ENCODE measurements at regions not wholly inside any gene's neighbourhood (a gene's known extent, or its start where the extent isn't known, plus 50 kb on each side); places are given as distances from the start of the nearest gene placed in this dataset.

- no peak overlapping the region for H3K4me3 ChIP-seq
- H3K4me1 ChIP-seq = no peaks in the 10 kb centered on the region
- no peaks in the 10 kb centered on the region for H3K9me3 ChIP-seq
- H3K27ac ChIP-seq = no peak overlapping the region
- H3K36me3 ChIP-seq = no peaks in the 10 kb centered on the region
- intact Hi-C loops (cut with DNase I; ENCODE audit: low total_unique reads) = no loop called here
- TF ChIP-seq POLR2A (IDR thresholded peaks at IDR 0.05) (no peak), CTCF (IDR thresholded peaks at IDR 0.05) (no peak)
- H3K27me3 ChIP-seq = no peaks in the 10 kb centered on the region
- DNase-seq = no peak
These were observed 252.6 kb upstream of the B3GAT1 start for GRCh38 chr11:134664447-134665187.

- Histone ChIP-seq H3K27ac (no peak overlapping the region), H3K9me3 (no peaks in the 10 kb centered on the region), H3K27me3 (no peaks in the 10 kb centered on the region), H3K36me3 (no peaks in the 10 kb centered on the region), H3K4me1 (no peaks in the 10 kb centered on the region), H3K4me3 (no peak overlapping the region)
- intact Hi-C loops (cut with DNase I; ENCODE audit: low total_unique reads) = no loop called here
- no peak for DNase-seq
- no peak for TF ChIP-seq CTCF (IDR thresholded peaks at IDR 0.05)
- TF ChIP-seq POLR2A (IDR thresholded peaks at IDR 0.05) = no peak
These were observed 251.7 kb upstream of the B3GAT1 start for GRCh38 chr11:134663506-134664313.

GRCh38 chr11:134662629-134663360 lies 250.8 kb upstream of the B3GAT1 start:
- Histone ChIP-seq H3K4me3 (no peak overlapping the region), H3K9me3 (no peaks in the 10 kb centered on the region), H3K36me3 (no peaks in the 10 kb centered on the region), H3K27me3 (no peaks in the 10 kb centered on the region), H3K27ac (no peak overlapping the region), H3K4me1 (no peaks in the 10 kb centered on the region)
- no peak for DNase-seq
- intact Hi-C loops (cut with DNase I; ENCODE audit: low total_unique reads) = no loop called here
- TF ChIP-seq CTCF (IDR thresholded peaks at IDR 0.05) (no peak), POLR2A (IDR thresholded peaks at IDR 0.05) (no peak)

GRCh38 chr11:134661660-134662059 lies 249.6 kb upstream of the B3GAT1 start:
- H3K36me3 ChIP-seq = no peaks in the 10 kb centered on the region
- no peak overlapping the region for H3K4me3 ChIP-seq
- no peak for DNase-seq
- TF ChIP-seq POLR2A (IDR thresholded peaks at IDR 0.05) (no peak), CTCF (IDR thresholded peaks at IDR 0.05) (no peak)
- no peak overlapping the region for H3K27ac ChIP-seq
- no peaks in the 10 kb centered on the region for H3K4me1 ChIP-seq
- intact Hi-C loops (cut with DNase I; ENCODE audit: low total_unique reads) = no loop called here
- H3K27me3 ChIP-seq = no peaks in the 10 kb centered on the region
- H3K9me3 ChIP-seq = no peaks in the 10 kb centered on the region

All from uterus (tissue), 3 donors.